Liver (tissue), 3 donors: ENCODE measurements at regions not wholly inside any gene's neighbourhood (a gene's known extent, or its start where the extent isn't known, plus 50 kb on each side); places are given as distances from the start of the nearest gene placed in this dataset.

Source experiments
- FOXA1 ChIP-seq: IDR thresholded peaks from 2 replicates; pipeline ENCODE4 v1.6.1; 2016; ENCODE audit warnings: antibody characterized with exemption
- GABPA ChIP-seq, 2 donors: IDR thresholded peaks in 1 of 2; conservative IDR thresholded peaks in 1 of 2; 2 replicates each; pipeline ENCODE4 v1.6.1; 2016; ENCODE audit warnings: antibody characterized with exemption in 2 of 2, mild to moderate bottlenecking in 1 of 2, moderate library complexity in 1 of 2
- MAX ChIP-seq: IDR thresholded peaks from 2 replicates; pipeline ENCODE4 v1.6.1; 2016; ENCODE audit warnings: antibody characterized with exemption
- RAD21 ChIP-seq, 2 donors: IDR thresholded peaks; 2 replicates each; pipeline ENCODE4 v1.6.1; 2016; ENCODE audit warnings: antibody characterized with exemption in 2 of 2, mild to moderate bottlenecking in 2 of 2
- REST ChIP-seq: IDR thresholded peaks from 2 replicates; pipeline ENCODE4 v1.6.1; 2016; ENCODE audit warnings: antibody characterized with exemption, mild to moderate bottlenecking
- RXRA ChIP-seq, 2 donors: IDR thresholded peaks; 2 replicates each; pipeline ENCODE4 v1.6.1; 2017 to 2018; ENCODE audit warnings: antibody characterized with exemption in 2 of 2, mild to moderate bottlenecking in 1 of 2
- SP1 ChIP-seq: IDR thresholded peaks from 2 replicates; pipeline ENCODE4 v1.6.1; 2018; ENCODE audit warnings: antibody characterized with exemption, mild to moderate bottlenecking
- TAF1 ChIP-seq: conservative IDR thresholded peaks from 2 replicates; pipeline ENCODE4 v1.6.1; 2016; ENCODE audit warnings: antibody characterized with exemption, mild to moderate bottlenecking
- YY1 ChIP-seq: IDR thresholded peaks from 2 replicates; pipeline ENCODE4 v1.6.1; 2016; ENCODE audit warnings: antibody characterized with exemption, mild to moderate bottlenecking
- TF ChIP-seq, protein P1 (sequence below): IDR thresholded peaks from 2 replicates; pipeline ENCODE4 v1.6.1; 2016; ENCODE audit warnings: antibody characterized with exemption
- TF ChIP-seq, protein P2 (sequence below): fragments of 150-350 bp; IDR thresholded peaks from 2 replicates; pipeline ENCODE4 v1.5.1; 2017; ENCODE audit warnings: improper control_type of control experiment, low read depth, low read length; ENCODE audit not compliant: missing input control
- TF ChIP-seq, protein P3 (sequence below): IDR thresholded peaks from 2 replicates; pipeline ENCODE4 v1.6.1; 2016; ENCODE audit warnings: antibody characterized with exemption
- donor health status: healthy.
- donor health status: healthy.

GRCh38 chr15:97504031-97504792, 456.3 kb upstream of the ARRDC4 start:
- TF ChIP-seq, protein P1, sequence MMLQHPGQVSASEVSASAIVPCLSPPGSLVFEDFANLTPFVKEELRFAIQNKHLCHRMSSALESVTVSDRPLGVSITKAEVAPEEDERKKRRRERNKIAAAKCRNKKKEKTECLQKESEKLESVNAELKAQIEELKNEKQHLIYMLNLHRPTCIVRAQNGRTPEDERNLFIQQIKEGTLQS: no peak
- TF ChIP-seq, protein P2, sequence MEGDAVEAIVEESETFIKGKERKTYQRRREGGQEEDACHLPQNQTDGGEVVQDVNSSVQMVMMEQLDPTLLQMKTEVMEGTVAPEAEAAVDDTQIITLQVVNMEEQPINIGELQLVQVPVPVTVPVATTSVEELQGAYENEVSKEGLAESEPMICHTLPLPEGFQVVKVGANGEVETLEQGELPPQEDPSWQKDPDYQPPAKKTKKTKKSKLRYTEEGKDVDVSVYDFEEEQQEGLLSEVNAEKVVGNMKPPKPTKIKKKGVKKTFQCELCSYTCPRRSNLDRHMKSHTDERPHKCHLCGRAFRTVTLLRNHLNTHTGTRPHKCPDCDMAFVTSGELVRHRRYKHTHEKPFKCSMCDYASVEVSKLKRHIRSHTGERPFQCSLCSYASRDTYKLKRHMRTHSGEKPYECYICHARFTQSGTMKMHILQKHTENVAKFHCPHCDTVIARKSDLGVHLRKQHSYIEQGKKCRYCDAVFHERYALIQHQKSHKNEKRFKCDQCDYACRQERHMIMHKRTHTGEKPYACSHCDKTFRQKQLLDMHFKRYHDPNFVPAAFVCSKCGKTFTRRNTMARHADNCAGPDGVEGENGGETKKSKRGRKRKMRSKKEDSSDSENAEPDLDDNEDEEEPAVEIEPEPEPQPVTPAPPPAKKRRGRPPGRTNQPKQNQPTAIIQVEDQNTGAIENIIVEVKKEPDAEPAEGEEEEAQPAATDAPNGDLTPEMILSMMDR: no peak
- TF ChIP-seq TAF1: no peak
- no peak for TF ChIP-seq SP1
- no peak for TF ChIP-seq RXRA (IDR thresholded peaks at IDR 0.05)
- TF ChIP-seq REST: no peak
- TF ChIP-seq GABPA (IDR thresholded peaks at IDR 0.05 in 1 of 2, conservative IDR thresholded peaks at IDR 0.05 in 1 of 2): no peak
- TF ChIP-seq, protein P3, sequence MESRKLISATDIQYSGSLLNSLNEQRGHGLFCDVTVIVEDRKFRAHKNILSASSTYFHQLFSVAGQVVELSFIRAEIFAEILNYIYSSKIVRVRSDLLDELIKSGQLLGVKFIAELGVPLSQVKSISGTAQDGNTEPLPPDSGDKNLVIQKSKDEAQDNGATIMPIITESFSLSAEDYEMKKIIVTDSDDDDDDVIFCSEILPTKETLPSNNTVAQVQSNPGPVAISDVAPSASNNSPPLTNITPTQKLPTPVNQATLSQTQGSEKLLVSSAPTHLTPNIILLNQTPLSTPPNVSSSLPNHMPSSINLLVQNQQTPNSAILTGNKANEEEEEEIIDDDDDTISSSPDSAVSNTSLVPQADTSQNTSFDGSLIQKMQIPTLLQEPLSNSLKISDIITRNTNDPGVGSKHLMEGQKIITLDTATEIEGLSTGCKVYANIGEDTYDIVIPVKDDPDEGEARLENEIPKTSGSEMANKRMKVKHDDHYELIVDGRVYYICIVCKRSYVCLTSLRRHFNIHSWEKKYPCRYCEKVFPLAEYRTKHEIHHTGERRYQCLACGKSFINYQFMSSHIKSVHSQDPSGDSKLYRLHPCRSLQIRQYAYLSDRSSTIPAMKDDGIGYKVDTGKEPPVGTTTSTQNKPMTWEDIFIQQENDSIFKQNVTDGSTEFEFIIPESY: no peak
- no peak for TF ChIP-seq RAD21 (IDR thresholded peaks at IDR 0.05)
- TF ChIP-seq YY1: no peak
- no peak for TF ChIP-seq FOXA1
- no peak for TF ChIP-seq MAX
